NCI-H2081 (cell line): ENCODE measurements at regions not wholly inside any gene's neighbourhood (a gene's known extent, or its start where the extent isn't known, plus 50 kb on each side); places are given as distances from the start of the nearest gene placed in this dataset.
"Not testable (repeated sequence)": the region's sequence is repeated elsewhere in the genome, so short reads cannot be mapped to it uniquely, and the experiment has no call there.

Experiments used
- DNase-seq, 2 experiments: peaks; one replicate each; lab custom pipeline; 2025; lab: John Stamatoyannopoulos, UW

DNA sequence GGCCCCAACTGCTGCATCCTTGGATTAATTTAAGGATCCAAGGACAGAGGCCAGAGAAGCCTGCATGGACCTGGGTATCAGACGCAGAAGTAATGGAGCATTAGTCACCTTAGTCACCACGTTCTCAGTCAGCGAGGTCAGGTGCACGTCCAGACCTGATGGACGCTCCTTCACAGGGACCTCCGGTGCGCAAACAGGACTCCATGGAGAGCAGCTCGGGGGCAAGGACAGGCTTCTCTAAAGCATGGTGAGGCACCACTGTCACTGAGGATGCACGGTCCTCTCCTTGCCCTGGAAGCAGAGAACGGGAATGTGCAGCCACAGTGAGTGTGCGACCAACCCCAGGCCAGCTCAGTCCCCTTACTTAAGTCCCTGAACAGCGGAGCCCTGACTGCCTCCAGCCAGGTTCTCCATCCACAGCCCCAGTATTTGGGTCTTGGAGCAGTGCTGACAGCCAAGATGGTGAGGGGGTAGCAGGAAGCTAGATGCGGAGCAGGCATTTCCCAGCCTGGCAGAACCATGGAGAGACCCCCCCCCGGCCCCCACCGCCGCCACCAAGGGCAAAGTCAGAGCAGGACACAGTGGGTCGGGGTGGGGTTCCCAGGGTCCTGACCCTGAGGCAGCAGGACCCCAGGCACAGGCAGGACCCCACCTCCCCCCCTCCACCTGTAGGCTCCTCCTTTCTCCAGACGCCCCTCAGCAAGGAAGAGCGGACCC is 253.4 kb upstream of the SFSWAP start:
- DNase-seq = no peak

- no peak for DNase-seq
These were observed 252.9 kb upstream of the SFSWAP start for GRCh38 chr12:131458048-131458374.

GRCh38 chr12:131458931-131459772 is 251.7 kb upstream of the SFSWAP start:
- no peak for DNase-seq

- DNase-seq = no peak
These were observed 251.0 kb upstream of the SFSWAP start for GRCh38 chr12:131459773-131460365.

DNA sequence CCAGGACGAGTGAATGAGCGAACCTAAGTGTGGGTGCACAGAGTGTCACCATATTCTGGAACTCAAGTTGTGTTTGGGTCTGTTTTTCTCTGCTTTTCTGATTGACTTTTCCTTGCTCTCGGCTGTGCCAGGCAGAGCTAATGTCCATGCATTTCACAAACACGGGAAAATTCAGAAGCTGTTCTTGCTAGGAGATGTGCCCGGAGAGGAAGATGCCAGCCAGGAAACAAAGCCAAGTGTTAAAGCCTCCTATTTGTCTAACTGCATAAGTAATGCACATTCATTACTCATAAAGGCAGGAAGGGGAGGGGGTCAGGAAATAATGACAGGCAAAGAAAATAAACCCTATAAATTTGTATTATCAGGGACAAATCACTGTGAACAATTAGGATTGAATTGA is 250.4 kb upstream of the SFSWAP start:
- no peak for DNase-seq

GRCh38 chr12:131461096-131461495 is 249.8 kb upstream of the SFSWAP start:
- DNase-seq = no peak

- no peak for DNase-seq
These were observed 247.7 kb upstream of the SFSWAP start for GRCh38 chr12:131463174-131463573.

- no peak for DNase-seq
These were observed 246.8 kb upstream of the SFSWAP start for GRCh38 chr12:131464081-131464480.

DNA sequence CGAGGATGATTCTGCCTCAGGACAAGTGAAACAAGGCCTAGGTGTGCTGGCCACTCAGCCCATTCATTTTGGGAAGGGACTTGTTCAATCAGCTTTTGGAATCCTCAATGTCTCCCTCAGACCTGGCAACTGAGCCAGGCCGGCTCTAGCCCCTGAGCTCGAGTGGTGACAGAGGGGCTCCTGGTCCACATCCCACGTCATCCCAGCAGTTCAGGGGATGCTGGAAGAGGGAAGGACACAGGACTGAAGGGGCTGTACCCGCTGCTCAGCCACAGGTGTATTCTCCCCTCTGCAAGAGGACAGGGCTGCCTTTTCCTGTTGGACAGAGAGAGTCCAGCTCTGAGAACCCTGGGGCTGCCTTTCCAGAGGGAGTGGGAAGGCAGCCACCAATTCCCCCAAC is 244.6 kb upstream of the SFSWAP start:
- DNase-seq = no peak

DNA sequence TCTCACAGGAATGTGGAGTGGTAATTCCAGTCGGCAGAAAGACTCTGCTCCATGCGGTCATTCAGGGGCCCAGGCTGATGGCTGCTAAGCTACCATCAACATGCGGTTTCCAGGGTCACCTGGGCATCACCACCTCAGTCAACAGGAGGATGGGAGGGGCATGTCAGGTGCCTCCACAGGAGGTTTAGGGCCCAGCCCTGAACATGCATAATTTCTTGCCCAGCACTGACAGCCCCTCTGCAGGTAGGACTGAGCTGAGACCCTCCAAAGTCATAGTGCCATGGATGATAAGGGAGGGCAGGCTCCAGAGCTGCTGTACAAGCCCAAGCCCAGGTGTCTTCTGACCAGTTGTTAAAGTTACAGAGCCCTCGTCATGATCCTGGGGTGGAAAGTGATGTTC is 244.0 kb upstream of the SFSWAP start:
- DNase-seq = no peak

- no peak for DNase-seq
These were observed 242.7 kb upstream of the SFSWAP start for GRCh38 chr12:131468206-131468605.

DNA sequence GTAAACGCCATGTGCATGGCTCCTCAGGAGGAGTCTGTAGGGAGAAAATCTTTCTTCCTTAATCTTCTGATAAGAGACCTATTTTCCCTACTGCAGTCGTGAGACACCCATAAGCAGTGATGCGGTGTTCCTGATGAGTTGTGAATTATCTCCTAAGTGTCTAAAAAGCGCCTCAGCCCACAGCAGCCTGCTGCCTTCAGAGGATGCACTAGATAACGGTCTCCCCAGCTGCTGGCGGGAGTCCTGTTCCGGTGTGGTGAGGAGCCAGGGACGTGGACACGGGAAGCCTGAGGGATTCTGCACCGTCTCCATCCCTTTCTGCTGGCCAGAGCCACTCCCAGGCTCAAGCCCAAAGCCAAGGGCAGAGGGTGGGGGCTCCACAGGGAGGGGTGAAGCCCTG is 240.9 kb upstream of the SFSWAP start:
- not testable (repeated sequence) for DNase-seq

GRCh38 chr12:131471271-131471905 is 239.5 kb upstream of the SFSWAP start:
- DNase-seq = no peak

DNA sequence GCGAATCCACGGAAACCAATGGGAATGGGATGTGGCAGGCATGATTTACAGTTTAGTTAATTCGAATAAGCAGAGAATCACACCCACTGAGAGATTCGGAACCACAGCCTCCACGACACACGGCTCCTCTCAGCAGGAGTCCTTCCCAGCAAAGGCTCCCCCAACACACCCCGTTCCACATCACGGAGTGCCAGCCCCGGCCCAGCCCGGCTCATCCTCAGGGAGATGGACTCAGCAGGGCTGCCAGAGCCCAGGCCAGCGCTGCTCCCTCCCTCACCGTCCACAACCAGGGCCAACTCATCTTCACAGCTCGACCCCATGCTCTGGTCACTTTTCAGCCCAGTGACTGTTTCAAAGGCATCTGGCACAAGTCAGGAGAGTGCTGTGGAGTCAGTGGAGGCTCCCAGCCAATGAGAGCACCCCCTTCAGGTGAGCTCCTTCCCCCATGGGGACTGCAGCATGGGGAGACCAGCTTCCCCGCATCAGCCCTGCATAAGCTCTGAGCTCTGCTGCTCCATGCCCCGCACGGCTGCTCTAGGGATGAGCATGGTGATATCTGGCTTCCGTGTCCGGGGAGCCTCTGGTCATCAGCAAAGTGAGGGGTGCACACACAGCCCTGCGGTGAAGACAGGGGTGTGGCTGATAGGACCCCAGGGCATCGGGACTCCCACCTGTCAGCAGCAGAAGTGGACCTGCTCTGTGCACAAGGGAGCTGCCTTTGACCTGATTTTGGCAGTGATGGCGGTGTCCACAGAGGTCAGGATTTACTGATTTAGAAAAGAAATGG is 238.8 kb upstream of the SFSWAP start:
- DNase-seq = no peak

- DNase-seq = no peak
These were observed 237.6 kb upstream of the SFSWAP start for GRCh38 chr12:131473261-131473660.

GRCh38 chr12:131473741-131474709 is 236.9 kb upstream of the SFSWAP start:
- DNase-seq = no peak

DNA sequence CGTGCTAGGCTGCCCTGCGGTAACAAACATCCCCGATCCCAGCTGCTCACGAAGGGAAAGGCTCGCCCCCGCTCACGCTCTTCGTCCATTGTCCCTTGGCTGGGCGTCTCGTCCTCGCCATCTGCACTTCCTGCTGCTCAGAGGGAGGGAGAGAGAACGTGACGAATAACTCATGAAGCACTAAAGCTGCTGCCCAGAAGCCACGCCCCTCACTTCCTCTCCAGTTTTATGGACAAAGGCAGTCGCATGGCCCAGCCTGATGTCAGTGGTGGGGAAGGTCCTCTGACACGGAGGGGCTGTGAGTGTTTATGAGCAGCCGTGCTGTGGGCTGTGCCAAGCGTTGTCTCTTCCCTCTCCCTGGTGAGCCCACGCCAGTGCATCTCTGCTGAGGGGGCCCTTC is 235.9 kb upstream of the SFSWAP start:
- DNase-seq = not testable (repeated sequence)

DNA sequence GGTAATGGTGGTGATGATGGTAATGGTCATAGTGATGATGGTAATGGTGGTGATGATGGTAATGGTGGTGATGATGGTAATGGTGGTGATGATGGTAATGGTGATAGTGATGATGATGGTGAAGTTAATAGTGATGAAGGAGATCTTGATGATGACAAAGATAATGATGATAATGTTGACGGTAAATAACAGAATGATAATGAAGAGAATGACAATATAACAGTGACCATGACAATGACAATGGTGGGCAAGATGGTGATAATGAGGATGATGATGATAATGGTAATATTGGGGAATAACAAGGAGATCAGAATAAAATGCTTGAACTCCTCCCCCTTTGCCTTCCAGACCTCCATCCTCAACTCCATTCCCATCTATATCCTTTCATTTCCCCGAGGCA is 233.3 kb upstream of the SFSWAP start:
- DNase-seq = no peak

DNA sequence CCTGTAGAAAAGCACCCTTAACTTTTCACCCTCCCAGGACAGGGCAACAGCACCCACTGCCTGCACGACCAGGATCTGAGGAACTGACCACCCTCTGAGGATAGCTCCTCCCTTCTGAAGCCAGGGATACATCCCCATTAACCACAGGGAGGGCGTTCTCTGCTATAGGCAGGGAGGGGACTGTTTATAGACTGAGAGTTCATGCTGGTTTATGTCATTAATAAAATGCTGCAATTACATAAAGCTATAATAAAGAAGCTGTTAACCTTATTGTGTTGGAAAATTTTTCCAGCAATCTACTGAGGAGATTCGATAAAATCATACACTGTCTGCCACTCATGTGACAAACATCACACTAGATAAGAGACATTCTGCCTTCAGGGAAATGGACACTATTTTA is 232.4 kb upstream of the SFSWAP start:
- DNase-seq = no peak

- DNase-seq = no peak
These were observed 228.7 kb upstream of the SFSWAP start for GRCh38 chr12:131482199-131482598.

DNA sequence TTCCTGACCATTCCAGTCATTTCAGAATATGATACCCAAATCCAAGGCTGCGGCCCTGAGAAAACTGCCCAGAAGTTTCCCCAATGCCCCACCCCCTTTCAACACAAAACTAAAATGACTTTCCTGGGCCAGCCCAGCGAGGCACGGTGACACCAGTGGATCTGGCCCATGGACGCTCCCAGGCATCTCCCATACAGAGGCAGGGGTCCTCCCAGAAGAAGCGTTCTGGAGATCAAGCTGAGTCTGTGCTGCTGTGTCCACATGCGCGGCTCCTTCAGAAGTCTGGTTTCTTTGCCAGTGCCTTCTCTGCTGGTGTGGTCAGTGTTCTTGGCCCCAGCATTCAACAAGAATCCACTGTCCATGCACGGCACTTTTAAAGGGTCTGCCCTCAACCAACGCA is 228.2 kb upstream of the SFSWAP start:
- DNase-seq = no peak
